ENCODE measurements at regions not wholly inside any gene's neighbourhood (a gene's known extent, or its start where the extent isn't known, plus 50 kb on each side); places are given as distances from the start of the nearest gene placed in this dataset.
"Not testable (repeated sequence)": the region's sequence is repeated elsewhere in the genome, so short reads cannot be mapped to it uniquely, and the experiment has no call there.

- DNase-seq, result no peak
Measured at GRCh38 chr15:36008719-36009118, 462.8 kb upstream of the DPH6 start.

- DNase-seq, result no peak
Measured at GRCh38 chr15:36024031-36024688, 478.2 kb upstream of the DPH6 start.

DNA sequence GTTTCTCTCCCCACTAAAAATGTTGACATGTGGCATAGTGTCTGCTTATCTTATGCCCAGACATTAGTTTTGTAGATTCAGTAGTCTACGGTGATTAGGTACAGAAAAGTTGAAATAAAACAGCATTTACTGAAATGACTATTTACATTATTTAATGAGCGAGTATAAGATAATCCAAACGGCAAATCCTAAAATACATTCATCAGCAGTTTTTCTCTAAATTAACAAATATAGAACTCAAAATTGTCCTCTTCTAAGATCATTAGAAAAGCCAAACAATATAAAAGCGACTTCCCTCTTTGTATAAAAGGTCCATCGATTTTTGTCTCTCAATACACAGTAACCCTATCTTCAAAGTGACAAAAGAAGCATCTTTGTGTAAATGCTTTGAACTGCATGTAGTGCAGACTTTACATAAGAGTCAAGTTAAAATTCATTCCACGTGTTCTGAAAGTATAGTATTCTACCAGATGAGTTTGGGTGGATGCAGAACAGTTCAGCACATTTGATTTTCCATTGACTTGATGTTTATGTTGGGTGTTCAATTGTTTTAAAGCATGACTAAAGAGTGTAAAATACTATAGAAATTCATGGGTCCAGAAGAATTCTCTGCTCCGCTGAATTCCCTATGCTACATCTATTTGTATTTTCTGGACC lies 480.8 kb upstream of the DPH6 start:
- no peak for DNase-seq

- DNase-seq, result no peak
Measured at GRCh38 chr15:36029606-36030210, 483.7 kb upstream of the DPH6 start.

GRCh38 chr15:36039996-36040572 lies 494.1 kb upstream of the DPH6 start:
- no peak for DNase-seq

GRCh38 chr15:36047018-36047716 lies 501.2 kb upstream of the DPH6 start:
- DNase-seq, result not testable (repeated sequence)

- DNase-seq, result no peak
Measured at GRCh38 chr15:36050899-36051298, 504.9 kb upstream of the DPH6 start.

GRCh38 chr15:36052641-36053040 lies 506.7 kb upstream of the DPH6 start:
- not testable (repeated sequence) for DNase-seq

DNA sequence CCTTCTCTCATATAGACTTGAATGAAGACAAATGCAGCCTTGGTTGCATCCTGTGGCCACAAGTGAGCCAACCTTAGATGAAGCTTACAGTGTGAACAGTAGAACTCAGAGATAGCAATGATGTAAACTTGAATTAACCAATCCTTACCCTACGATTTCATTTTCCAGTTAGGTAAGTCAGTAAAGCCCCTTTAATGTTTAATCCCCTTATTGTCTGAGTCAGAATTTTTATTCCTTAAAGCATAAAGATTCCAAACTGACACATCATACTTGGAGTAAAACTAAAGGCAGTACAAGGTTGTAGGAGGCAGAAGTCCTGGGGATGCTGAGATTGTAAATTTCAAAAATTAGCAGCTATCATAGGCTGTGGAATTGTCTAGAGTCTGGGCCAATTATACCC lies 507.8 kb upstream of the DPH6 start:
- no peak for DNase-seq

- no peak for DNase-seq
Measured at GRCh38 chr15:36059596-36059995, 513.6 kb upstream of the DPH6 start.

- DNase-seq, result no peak
Measured at GRCh38 chr15:36062357-36062756, 516.4 kb upstream of the DPH6 start.

GRCh38 chr15:36066757-36067156 lies 512.7 kb upstream of the CDIN1 start:
- DNase-seq, result no peak

DNA sequence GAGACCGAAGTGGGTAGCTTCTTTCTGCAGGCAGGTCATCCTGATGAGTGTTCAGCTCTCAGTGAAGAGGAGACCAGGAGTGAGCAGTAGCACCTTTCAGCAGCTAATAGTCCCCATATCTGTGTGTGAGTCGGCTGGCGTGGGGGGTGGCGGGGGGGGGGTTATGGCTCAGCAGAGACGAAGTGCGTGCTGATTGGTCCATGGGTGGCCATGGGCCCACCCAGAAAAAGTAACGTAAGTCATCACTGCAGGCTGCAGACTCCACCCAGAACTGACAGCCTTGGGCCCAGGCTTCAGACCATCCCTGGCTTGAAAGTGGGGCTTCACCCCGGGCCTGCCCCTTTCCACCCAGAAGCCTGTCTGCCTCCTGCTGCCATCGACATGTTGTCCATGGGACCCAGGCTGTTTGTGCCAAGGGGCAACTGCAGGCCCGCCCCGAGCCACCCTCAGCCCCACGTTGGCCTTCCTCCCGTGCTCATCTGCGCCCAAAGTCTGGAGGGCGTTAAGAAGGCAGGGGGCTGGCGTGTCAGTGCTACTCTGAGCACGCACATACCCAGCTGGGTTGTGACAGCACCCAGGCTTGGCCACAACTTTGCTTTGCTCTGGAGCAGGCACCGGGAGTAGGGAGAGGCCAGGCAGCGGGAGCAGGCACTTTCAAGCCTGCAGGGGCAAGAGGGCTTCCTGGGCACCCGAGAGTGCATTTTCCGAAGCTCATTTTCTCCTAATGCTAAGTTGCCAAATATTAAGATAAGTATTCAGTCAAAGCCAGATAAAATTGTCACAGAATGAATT lies 511.7 kb upstream of the CDIN1 start:
- DNase-seq, result no peak

DNA sequence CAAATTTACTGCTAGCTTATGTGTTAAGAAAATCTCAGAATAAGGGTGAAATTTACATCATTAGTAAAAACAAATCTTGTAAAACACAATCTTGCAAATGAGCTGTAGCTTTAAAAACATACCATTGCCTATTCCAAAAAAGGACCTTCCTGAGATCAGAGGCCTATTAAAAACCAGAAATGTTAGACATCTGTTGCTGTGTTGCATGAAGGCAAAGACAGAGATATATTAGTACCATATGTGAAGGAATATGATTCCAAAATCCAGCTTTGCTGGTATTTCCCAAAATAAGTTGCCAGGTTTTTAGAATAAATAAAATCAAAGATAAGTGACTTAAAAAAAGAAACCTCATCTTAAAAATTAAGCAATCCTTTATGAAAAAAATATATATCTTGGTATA lies 504.1 kb upstream of the CDIN1 start:
- no peak for DNase-seq

DNA sequence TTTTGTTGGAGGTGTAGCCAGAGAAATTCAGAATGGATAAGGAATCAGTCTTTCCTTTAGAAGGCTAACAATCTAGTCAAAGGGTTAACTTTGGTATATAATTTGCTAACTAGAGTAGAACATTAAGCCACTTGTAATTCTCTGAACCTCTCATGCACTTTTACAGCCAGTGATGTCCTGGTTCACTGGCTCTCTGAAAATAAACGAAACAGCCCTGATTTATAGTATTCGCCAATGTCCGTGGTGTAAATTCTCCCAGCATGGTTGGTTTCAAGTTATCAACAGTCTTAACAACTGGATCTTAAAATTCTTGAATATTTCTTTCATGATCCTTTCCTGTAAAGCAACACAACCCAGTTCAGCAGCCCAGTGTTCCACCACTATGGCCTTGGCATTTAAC lies 500.4 kb upstream of the CDIN1 start:
- DNase-seq, result no peak

- no peak for DNase-seq
Measured at GRCh38 chr15:36080759-36081158, 498.7 kb upstream of the CDIN1 start.

DNA sequence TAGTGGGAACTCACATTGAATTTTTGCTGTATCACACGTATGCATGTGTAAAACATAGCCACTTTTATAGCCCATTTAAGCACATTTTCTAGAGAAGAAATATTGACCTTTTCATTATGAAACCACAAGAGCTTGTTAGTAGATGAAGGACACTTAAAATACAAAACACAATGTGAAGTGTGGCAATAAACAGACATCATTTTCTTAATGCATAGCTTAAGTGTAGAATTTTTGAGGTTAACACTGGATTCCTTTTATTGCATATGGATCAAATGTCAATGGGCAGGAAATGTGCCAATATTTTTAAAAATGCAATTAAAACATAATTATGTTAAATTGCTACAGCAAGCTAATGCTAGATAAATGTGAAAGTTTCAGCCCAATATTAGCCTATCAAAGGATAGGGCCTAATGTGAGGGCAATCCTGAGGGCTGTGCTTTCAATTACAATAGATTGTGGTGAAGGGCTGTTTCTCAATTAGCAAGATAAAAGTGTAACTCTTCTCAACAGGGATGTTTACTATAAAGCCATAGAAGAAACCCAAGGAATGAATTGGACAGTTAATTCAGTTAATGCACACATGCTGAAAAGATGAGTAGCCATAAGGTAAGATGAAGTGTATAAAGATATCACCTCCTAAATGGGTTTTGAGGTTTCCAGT lies 489.0 kb upstream of the CDIN1 start:
- no peak for DNase-seq

DNA sequence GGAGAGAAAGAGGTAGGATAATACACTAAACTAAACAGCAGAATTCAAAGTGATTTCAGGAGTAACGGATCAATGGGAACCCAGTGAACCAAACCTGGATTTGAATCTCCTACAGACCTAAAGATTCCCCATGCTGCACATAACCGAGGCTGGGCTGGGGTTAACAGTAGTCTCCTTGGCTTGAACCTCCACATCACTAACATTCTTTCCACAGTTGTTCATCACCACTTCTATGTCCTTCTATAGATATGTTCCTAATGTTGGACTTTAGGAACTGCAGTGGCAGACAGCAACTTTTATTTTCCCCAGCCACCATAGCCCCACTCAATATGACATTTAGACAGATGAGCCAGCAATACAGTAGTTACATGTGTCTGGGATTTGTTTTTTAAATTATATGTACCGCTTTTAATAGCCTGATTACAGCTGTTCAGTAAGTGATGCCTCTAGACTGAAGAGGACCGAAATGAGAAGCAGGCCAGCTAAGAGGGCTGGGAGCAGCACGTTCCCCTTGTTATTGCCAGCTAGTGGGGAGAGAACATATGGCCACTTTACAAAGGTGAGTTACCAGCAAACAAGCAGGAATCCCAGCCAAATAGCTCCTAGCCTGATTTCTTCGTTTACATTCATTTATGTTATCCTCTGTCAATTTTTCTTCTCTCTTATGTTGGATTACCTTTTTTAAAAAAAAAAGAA lies 472.6 kb upstream of the CDIN1 start:
- no peak for DNase-seq

DNA sequence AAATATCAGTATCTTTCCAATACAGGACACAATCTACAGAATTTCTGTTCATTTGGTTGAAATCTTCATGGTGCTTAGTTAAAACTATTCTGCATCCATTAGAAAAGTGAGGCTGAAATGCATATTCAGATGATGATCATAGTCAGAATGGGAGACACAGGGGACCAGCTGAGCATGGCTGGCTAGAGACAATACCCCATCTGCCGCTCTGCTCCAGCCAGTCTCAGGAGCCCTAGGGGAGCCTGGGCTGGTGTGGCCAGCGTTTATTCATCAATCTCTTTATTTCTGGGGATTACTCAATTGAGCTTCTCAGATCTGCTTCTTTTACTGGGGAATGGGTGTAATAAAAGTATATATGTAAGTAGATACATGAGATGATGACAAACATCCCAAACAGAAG lies 470.9 kb upstream of the CDIN1 start:
- DNase-seq, result no peak

GRCh38 chr15:36109943-36110658 lies 469.3 kb upstream of the CDIN1 start:
- DNase-seq, result no peak

- DNase-seq, result no peak
Measured at GRCh38 chr15:36110659-36110993, 468.8 kb upstream of the CDIN1 start.
